Fibroblast of upper back skin (primary cell): ENCODE measurements at regions not wholly inside any gene's neighbourhood (a gene's known extent, or its start where the extent isn't known, plus 50 kb on each side); places are given as distances from the start of the nearest gene placed in this dataset.
"Not testable (repeated sequence)": the region's sequence is repeated elsewhere in the genome, so short reads cannot be mapped to it uniquely, and the experiment has no call there.

ENCODE experiments used
- DNase-seq: peaks from one replicate; pipeline ENCODE4 v3.0.0-alpha.2; 2013

DNA sequence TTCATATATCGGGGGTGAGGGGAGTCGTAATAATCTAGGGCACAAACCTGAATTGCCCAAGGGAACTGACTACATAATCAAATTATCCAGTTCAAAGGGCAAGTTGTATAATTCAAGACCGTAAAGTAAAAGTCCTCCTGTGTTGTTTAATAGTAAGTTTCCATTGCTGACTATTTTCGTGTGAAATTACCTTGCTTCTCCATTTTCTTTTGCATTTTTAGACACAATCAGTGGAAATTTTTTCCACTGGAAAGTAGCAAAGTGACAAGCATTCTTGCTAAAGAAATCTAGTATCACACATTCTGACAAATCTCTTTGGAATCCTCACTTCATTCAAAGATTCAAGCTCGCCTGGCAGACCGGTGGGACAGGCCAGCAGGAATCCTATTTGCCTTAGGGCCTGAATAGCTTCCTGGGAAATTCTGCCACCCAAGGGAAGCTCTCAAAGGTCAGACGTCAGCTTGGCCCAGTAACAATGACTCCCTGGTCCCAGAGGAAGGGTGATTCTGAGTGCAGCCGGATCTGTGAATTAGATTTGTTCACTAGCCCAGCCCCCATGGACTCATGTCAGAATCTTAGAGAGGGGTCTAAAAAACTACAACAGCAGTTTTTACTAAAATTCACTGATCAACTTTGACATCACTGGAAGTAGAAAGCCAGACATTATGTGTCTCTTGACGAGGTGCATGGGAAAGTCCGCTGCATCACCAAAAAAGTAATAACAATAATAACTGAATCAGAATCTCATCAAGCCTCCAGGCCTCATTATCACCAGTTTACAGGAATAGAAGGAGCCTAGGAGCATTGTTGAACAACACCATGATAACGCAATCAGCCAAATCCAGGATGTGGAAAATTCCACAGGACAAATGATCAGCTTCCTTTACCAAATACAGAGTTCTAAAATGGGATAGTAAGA, 161.0 kb downstream of the SKIDA1 start:
- peak; percentile 82 for DNase-seq

GRCh38 chr10:21363731-21364104, 161.8 kb downstream of the SKIDA1 start:
- no peak for DNase-seq

- no peak for DNase-seq
Measured at GRCh38 chr10:21363092-21363730, 162.3 kb downstream of the SKIDA1 start.

DNA sequence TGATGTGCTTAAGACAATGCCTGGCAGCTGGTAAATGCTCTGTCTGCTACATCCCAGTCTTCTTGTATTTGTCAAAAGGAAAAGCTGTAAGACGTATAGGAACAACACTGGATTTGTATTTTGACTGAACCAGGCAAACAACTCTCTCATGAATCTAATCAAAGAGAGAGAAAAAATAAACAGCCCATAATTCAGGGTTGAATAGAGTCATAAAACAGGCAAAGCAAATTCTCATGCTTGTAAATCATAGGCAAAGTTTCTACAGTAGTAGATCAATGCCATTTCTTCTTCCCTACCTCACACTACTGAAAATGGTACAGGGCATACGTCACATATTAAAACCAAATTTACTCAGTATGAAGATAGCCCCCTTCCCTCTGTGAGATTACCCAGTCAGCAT, 166.3 kb downstream of the SKIDA1 start:
- DNase-seq = no peak

- peak; percentile 61 for DNase-seq
Measured at GRCh38 chr10:21355591-21356011, 169.9 kb downstream of the SKIDA1 start.

DNA sequence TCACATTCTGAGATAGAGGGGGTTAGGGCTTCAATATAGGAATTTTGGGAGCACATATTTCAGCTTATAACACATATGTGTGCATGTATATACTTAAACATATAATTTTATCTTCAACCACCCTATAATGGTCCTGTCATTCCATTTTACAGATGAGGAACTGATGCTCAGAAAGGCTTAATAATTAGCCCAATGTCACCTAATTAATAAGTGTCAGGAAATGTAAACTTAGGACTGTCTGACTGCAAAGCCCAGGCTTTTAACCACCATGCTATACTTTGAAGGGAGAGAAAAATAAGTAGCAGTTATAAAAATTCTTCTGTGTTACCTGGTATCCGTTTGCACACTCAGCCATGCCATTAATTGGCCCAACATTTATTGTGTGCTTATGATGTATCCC, 172.6 kb downstream of the SKIDA1 start:
- no peak for DNase-seq

DNA sequence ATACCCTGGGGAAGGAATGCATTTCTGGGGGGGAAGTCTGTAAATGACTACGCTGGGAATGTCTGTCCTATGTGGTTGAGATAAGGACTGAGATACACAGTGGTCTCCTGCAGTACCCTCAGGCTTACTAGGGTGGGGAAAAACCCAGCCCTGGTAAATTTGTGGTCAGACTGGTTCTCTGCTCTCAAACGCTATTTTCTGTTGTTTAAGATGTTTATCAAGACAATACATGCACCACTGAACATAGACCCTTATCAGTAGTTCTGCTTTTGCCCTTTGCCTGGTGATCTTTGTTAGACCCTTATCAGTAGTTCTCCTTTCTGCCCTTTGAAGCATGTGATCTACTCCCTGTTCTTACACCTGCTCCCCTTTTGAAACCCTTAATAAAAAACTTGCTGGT, 173.9 kb downstream of the SKIDA1 start:
- DNase-seq = not testable (repeated sequence)

DNA sequence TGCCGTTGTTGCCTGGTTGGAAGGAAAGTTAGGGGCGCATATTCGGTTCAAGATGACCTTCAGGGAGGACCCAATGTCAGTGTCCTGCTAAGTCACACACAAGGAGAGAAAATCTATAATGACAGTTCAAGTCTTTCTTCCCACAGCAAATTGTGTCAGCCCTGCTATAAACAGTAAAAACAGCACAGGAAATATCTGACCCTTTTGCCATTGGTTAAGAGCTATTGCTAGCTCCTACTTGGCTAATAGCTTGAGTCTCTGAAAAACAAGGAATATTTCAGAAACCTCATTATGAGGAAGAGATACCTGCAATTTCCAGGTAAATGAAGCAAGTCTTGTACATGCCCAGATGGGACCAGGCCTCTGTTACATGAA, 175.6 kb downstream of the SKIDA1 start:
- DNase-seq = no peak

DNA sequence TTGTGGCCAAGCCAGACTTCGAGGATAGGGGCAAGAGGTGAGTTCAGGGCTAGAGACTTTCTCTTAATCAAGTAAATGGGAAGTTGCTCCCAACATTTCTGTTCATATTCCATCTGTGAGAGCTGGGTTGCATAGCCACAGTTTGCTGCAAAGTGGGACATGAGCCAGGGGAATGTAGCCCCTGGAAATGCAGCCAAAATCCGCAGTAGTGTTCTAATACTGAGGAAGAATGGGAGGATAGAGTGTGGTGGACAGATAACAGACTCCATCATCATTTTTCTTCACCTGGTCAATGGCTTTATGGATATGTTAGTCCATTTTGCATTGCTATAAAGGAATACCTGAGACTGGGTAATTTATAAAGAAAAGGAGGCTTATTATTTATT, 177.7 kb downstream of the SKIDA1 start:
- no peak for DNase-seq

DNA sequence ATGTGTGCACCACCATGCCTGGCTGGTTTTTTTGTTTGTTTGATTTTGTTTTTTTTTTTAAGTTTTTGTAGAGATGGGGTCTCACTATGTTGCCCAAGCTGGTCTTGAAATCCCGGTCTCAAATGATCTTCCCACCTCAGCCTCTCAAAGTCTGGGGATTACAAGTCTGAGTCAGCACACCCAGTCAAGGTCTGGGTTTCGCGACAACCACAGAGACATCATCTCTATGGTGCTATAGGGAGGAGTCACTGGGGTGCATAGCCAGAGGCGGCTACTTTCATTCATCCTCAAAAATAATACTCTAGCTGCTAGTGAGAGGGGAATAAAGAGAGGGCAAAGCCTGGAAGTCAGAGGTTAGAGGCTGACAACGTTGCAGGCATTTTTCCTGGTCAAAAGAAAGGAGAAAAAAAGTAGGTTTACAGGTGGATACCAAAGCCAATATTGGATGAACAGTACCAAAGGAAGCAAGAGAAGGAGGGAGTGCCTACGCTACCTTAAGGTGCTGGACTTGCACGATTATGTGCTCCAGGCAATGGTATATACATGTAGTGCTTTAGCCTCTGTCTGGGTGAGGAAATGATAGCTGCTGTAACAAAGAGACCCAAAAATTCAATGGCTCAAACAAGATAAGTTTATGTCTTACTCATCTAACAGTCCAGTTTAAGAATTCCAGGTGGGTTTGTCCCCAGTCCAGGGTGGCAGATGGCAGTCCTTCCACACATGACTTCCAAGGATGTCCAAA, 178.3 kb downstream of the SKIDA1 start:
- no peak for DNase-seq

GRCh38 chr10:21343087-21343486, 182.4 kb downstream of the SKIDA1 start:
- DNase-seq = no peak

DNA sequence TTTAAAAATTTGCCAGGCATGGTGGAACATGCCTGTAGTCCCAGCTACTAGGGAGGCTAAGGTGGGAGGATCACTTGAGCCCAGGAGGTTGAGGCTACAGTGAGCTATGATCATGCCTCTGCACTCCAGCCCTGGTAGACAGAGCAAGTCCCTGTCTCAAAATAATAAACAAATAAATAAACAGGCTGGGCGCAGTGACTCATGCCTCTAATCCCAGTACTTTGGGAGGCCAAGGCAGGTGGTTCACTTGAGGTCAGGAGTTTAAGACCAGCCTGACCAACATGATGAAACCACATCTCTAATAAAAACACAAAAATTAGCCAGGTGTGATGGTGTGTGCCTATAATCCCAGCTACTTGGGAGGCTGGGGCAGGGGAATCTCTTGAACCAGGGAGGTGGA, 183.0 kb downstream of the SKIDA1 start:
- not testable (repeated sequence) for DNase-seq

GRCh38 chr10:21340331-21340730, 185.2 kb downstream of the SKIDA1 start:
- peak; percentile 91 for DNase-seq

- no peak for DNase-seq
Measured at GRCh38 chr10:21337171-21337792, 188.2 kb downstream of the SKIDA1 start.

DNA sequence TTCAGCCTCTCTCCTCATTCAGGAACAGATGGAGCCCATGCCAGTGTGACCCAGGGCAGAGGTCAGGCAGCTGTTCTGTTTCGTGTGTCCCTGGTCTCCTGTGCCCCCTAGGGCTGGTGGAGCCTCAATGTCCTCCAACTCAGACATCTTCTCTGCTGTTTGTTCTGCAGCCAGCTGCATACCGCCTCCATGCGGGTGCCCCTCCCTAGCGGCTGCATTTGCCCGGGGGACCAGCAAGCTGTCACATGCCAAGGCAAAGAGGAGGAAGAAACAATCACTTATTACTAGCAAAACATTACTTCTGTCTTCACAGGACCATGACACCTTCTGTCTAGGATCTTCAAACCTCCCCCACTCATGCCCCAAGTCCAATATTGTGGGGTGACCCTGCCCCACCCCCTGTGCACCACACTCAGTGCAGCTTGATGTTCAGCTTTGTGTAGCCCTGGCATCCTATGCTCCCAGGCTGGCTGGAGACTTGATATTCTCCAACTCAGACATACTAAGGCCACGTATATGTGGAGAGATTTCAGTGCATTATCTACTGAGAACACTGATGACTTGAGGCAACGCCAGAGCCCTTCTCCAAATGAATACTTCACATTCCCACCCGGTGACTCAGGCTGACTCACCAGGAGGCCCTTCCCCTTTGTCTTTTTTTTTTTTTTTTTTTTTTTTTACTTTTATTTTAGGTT, 188.9 kb downstream of the SKIDA1 start:
- peak; percentile 98 for DNase-seq

- peak; percentile 93 for DNase-seq
Measured at GRCh38 chr10:21334891-21335696, 190.4 kb downstream of the SKIDA1 start.

DNA sequence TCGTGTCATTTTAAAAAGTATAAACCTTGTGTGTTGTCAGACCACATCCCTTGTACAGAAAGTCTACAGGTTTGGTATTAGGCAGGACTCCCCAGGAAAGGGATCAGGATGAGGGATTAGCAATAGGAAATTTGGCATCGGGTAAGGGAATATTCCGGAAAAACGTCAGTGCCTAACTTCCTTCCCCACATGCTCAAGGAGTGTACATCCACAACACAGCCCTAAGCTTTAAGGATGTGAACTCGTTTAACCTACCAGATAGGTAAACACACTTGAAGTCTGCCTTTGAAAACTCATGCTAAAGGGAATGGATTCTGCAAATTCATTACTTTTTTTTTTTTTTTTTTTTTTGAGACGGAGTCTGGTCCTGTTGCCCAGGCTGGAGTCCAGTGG, 194.9 kb downstream of the SKIDA1 start:
- no peak for DNase-seq

DNA sequence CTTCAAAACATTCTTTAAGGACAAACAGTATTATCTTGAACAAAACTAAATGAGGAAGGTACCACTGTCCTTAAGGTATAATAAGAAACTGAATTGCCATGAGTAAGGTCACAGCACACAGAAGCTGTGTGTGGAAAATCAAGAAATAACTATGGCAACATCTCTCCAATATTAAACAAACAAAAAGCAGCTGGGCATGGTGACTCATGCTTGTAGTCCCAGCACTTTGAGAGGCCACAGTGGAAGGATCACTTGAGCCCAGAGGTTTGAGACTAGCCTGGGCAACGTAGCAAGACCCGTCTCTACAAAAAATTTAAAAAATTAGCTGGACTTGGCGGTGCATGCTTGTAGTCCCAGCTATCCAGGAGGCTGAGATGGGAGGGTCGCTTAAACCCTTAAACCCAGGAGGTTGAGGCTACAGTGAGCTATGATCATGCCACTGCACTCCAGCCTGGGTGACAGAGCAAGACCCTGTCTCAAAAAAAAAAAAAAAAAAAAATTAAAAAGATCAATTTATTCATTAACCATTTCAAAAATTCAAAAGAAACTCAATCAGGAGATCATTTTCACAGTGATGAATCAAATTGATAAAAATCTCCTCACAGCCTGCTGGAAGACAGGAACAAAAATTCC, 195.4 kb downstream of the SKIDA1 start:
- DNase-seq = peak; percentile 74

DNA sequence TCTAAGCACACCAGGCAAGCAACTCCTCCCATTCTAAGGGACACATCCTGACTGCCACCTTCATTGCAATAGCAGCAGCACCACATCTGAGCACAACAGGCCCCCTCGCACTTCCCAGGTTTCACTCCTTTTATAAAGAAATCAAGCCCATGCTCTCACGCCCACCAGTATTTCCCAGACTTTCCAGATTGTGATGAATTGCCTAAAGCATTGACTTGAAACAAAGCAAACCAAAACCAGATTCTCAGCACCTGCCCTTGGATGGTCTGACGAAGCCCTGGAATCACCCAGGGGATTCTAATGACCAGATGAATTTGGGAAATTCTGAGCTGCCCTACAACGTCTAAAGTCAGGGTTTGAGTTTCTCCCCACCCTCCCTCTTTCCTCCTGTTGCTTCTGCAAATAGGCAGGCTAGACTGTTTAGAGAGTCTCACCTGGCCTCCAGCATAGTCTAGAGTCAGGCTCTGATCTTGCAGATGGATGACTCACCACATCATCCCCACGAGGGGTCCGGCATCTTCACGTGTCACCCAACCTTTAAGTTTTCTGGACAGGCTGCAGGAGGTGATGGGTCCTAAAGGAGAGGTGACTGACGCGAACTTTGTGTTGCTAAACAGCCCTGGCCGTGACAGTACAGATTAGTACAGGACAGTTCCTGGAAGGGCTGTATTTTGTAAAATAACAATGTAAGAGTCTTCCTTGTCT, 198.0 kb downstream of the SKIDA1 start:
- DNase-seq = no peak

DNA sequence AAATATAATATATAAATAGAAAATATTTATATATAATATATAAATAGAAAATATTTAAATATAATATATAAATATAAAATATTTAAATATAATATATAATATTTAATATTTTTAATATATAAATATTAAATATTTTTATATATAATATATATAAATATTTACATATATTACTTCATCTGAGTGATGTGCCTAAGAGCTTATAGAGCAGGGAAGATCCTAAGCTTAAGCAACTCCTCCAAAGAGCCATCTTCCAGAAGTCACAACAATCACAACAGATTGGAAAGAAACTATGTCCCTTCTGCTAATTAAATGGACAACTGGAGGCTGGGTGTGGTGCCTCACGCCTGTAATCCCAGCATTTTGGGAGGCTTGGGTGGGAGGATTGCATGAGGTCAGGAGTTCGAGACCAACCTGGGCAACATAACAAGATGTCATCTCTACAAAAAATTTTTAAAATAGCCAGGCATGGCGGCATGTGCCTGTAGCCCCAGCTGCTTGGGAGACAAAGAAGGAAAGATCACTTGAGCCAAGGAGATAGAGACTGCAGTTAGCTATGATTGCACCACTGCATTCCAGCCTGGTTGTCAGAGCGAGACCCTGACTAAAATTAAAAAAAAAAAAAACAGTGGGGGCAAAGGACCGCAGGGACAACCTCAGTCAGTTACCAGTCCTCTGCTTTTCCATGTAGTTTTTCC, 198.7 kb downstream of the SKIDA1 start:
- DNase-seq = no peak
